ENCODE measurements at regions not wholly inside any gene's neighbourhood (a gene's known extent, or its start where the extent isn't known, plus 50 kb on each side); places are given as distances from the start of the nearest gene placed in this dataset.

DNA sequence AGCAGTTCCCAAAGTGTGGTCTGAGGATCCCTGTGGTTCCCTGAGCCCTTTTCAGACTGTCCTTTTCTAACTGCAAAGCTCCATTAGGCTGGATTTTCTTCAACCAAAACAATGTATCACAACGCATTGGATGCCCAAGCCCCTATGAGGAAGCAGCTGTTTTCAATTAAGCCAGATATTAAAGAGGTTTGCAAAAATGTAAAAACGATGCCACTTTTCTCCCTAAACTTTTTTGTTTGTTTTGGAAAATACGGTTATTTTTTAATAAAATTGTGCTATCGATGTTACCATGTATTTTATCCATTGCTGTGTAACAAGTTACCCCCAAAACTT, 170.4 kb upstream of the BCOR start:
- TF ChIP-seq, protein P1, sequence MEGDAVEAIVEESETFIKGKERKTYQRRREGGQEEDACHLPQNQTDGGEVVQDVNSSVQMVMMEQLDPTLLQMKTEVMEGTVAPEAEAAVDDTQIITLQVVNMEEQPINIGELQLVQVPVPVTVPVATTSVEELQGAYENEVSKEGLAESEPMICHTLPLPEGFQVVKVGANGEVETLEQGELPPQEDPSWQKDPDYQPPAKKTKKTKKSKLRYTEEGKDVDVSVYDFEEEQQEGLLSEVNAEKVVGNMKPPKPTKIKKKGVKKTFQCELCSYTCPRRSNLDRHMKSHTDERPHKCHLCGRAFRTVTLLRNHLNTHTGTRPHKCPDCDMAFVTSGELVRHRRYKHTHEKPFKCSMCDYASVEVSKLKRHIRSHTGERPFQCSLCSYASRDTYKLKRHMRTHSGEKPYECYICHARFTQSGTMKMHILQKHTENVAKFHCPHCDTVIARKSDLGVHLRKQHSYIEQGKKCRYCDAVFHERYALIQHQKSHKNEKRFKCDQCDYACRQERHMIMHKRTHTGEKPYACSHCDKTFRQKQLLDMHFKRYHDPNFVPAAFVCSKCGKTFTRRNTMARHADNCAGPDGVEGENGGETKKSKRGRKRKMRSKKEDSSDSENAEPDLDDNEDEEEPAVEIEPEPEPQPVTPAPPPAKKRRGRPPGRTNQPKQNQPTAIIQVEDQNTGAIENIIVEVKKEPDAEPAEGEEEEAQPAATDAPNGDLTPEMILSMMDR (IDR thresholded peaks at IDR 0.05): no peak
- TF ChIP-seq MAX (IDR thresholded peaks at IDR 0.05; ENCODE audit: low read depth) (no peak), RXRA (IDR thresholded peaks at IDR 0.05; ENCODE audit: borderline replicate concordance, low read depth) (no peak), TAF1 (IDR thresholded peaks at IDR 0.05; ENCODE audit: borderline replicate concordance, low read depth, low read length) (no peak)

Data from SK-N-SH (cell line).